ENCODE measurements at regions not wholly inside any gene's neighbourhood (a gene's known extent, or its start where the extent isn't known, plus 50 kb on each side); places are given as distances from the start of the nearest gene placed in this dataset.

GRCh38 chr10:29859521-29860130, 199.8 kb downstream of the JCAD start:
- no peak for TF ChIP-seq CTCF (IDR thresholded peaks at IDR 0.05)
- TF ChIP-seq EZH2 (IDR thresholded peaks at IDR 0.05; ENCODE audit: borderline replicate concordance, insufficient read depth, low read depth, low read length, poor library complexity, severe bottlenecking) = no peak

Measured in B cell (primary cell).